ENCODE measurements at regions not wholly inside any gene's neighbourhood (a gene's known extent, or its start where the extent isn't known, plus 50 kb on each side); places are given as distances from the start of the nearest gene placed in this dataset.

GRCh38 chr3:535566-536416 lies 339.2 kb downstream of the CHL1 start:
- Histone ChIP-seq H3K27me3 (no peaks in the 10 kb centered on the region), H3K9me3 (no peaks in the 10 kb centered on the region), H3K27ac (peak overlapping the region in 2 of 4 donors; percentile 41 to 50), H3K4me3 (peak overlapping the region in 3 of 4 donors; percentile 23 to 32 (median 24)), H3K36me3 (no peaks in the 10 kb centered on the region), H3K4me1 (no peaks in the 10 kb centered on the region)
- DNase-seq: peak; percentile 9
- in situ Hi-C loops (cut with MboI; ENCODE audit: low pct_ligation_motif_present in 1 of 4, low pct_unique_long_range_greater_than_20kb in 1 of 4, low sequenced_read_pairs in 3 of 4): no loop called here
- TF ChIP-seq, protein P1, sequence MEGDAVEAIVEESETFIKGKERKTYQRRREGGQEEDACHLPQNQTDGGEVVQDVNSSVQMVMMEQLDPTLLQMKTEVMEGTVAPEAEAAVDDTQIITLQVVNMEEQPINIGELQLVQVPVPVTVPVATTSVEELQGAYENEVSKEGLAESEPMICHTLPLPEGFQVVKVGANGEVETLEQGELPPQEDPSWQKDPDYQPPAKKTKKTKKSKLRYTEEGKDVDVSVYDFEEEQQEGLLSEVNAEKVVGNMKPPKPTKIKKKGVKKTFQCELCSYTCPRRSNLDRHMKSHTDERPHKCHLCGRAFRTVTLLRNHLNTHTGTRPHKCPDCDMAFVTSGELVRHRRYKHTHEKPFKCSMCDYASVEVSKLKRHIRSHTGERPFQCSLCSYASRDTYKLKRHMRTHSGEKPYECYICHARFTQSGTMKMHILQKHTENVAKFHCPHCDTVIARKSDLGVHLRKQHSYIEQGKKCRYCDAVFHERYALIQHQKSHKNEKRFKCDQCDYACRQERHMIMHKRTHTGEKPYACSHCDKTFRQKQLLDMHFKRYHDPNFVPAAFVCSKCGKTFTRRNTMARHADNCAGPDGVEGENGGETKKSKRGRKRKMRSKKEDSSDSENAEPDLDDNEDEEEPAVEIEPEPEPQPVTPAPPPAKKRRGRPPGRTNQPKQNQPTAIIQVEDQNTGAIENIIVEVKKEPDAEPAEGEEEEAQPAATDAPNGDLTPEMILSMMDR (IDR thresholded peaks at IDR 0.05): peak in 1 of 5 experiments; percentile 12
- TF ChIP-seq POLR2AphosphoS5 (IDR thresholded peaks at IDR 0.05) (no peak), POLR2A (IDR thresholded peaks at IDR 0.05) (no peak), EP300 (IDR thresholded peaks at IDR 0.05; ENCODE audit: low read depth) (no peak)
- WGBS, 2 donors (ENCODE audit: low coverage in 1 of 2): 63 to 68% methylated on average over 5 to 48 of the region's 51 CpGs
- intact Hi-C loops (cut with DNase I; ENCODE audit: low total_unique reads): no loop called here

- Histone ChIP-seq H3K27ac (peak overlapping the region in 2 of 4 donors; percentile 41 to 50), H3K27me3 (no peaks in the 10 kb centered on the region), H3K4me1 (no peaks in the 10 kb centered on the region), H3K36me3 (no peaks in the 10 kb centered on the region), H3K9me3 (no peaks in the 10 kb centered on the region), H3K4me3 (peak overlapping the region in 3 of 4 donors; percentile 23 to 32 (median 24))
- in situ Hi-C loops (cut with MboI; ENCODE audit: low pct_ligation_motif_present in 1 of 4, low pct_unique_long_range_greater_than_20kb in 1 of 4, low sequenced_read_pairs in 3 of 4) (no loop called here), intact Hi-C loops (cut with DNase I; ENCODE audit: low total_unique reads) (no loop called here)
- 60 to 71% methylated on average over 6 of the region's 6 CpGs for WGBS, 2 donors (ENCODE audit: low coverage in 1 of 2)
- no peak for TF ChIP-seq EP300 (IDR thresholded peaks at IDR 0.05; ENCODE audit: low read depth)
- TF ChIP-seq POLR2A (IDR thresholded peaks at IDR 0.05): no peak
- no peak for TF ChIP-seq POLR2AphosphoS5 (IDR thresholded peaks at IDR 0.05)
- TF ChIP-seq, protein P1 (IDR thresholded peaks at IDR 0.05): no peak
- no peak for DNase-seq
Observed at GRCh38 chr3:536417-536813, 339.9 kb downstream of the CHL1 start.

- in situ Hi-C loops (cut with MboI; ENCODE audit: low pct_ligation_motif_present in 1 of 4, low pct_unique_long_range_greater_than_20kb in 1 of 4, low sequenced_read_pairs in 3 of 4): no loop called here
- intact Hi-C loops (cut with DNase I; ENCODE audit: low total_unique reads): no loop called here
- H3K27me3 ChIP-seq: no peaks in the 10 kb centered on the region
- H3K4me1 ChIP-seq: no peaks in the 10 kb centered on the region
- no peaks in the 10 kb centered on the region for H3K9me3 ChIP-seq
- WGBS, 2 donors (ENCODE audit: low coverage in 1 of 2): 31 to 47% methylated on average over 4 to 12 of the region's 12 CpGs
- H3K4me3 ChIP-seq: no peak overlapping the region
- TF ChIP-seq EP300 (IDR thresholded peaks at IDR 0.05; ENCODE audit: low read depth) (no peak), POLR2AphosphoS5 (IDR thresholded peaks at IDR 0.05) (no peak)
- TF ChIP-seq, protein P1 (IDR thresholded peaks at IDR 0.05): no peak
- H3K27ac ChIP-seq: no peak overlapping the region
- no peak for DNase-seq
- H3K36me3 ChIP-seq: no peaks in the 10 kb centered on the region
Observed at GRCh38 chr3:541062-541801, 344.7 kb downstream of the CHL1 start.

- intact Hi-C loops (cut with DNase I; ENCODE audit: low total_unique reads): no loop called here
- no peaks in the 10 kb centered on the region for H3K9me3 ChIP-seq
- 30 to 42% methylated on average over 3 of the region's 3 CpGs for WGBS, 2 donors (ENCODE audit: low coverage in 1 of 2)
- H3K27ac ChIP-seq: no peak overlapping the region
- H3K4me3 ChIP-seq: no peak overlapping the region
- TF ChIP-seq POLR2A (IDR thresholded peaks at IDR 0.05): no peak
- TF ChIP-seq, protein P1 (IDR thresholded peaks at IDR 0.05): no peak
- TF ChIP-seq EP300 (IDR thresholded peaks at IDR 0.05; ENCODE audit: low read depth): no peak
- TF ChIP-seq POLR2AphosphoS5 (IDR thresholded peaks at IDR 0.05): no peak
- in situ Hi-C loops (cut with MboI; ENCODE audit: low pct_ligation_motif_present in 1 of 4, low pct_unique_long_range_greater_than_20kb in 1 of 4, low sequenced_read_pairs in 3 of 4): no loop called here
- H3K36me3 ChIP-seq: no peaks in the 10 kb centered on the region
- no peaks in the 10 kb centered on the region for H3K27me3 ChIP-seq
- no peak for DNase-seq
- H3K4me1 ChIP-seq: no peaks in the 10 kb centered on the region
Observed at GRCh38 chr3:542021-542420, 345.5 kb downstream of the CHL1 start.
